Stimulated activated memory B cell treated with anti-CD40 and anti-IgM and Interleukin-4, amounts not matched to agents 10 μg/mL and 1 μg/mL and 100 μg/mL, for 72 hours (primary cell): ENCODE measurements at regions not wholly inside any gene's neighbourhood (a gene's known extent, or its start where the extent isn't known, plus 50 kb on each side); places are given as distances from the start of the nearest gene placed in this dataset.
"Not testable (repeated sequence)": the region's sequence is repeated elsewhere in the genome, so short reads cannot be mapped to it uniquely, and the experiment has no call there.

Experiments
- ATAC-seq: fragments of 150-1000 bp; cut with Tn5 transposase; 2 replicates; pipeline ENCODE4 v1.10.0; 2021
- H3K27ac Mint-ChIP-seq: one replicate; pipeline ENCODE4 v1.8.0; 2022; ENCODE audit warnings: mild to moderate bottlenecking, mixed read lengths
- H3K27me3 Mint-ChIP-seq: one replicate; pipeline ENCODE4 v1.8.0; 2022; ENCODE audit warnings: mixed read lengths
- H3K36me3 Mint-ChIP-seq: one replicate; pipeline ENCODE4 v1.8.0; 2022; ENCODE audit warnings: mixed read lengths
- H3K4me1 Mint-ChIP-seq: one replicate; pipeline ENCODE4 v1.8.0; 2022; ENCODE audit warnings: mixed read lengths
- H3K4me3 Mint-ChIP-seq: one replicate; pipeline ENCODE4 v1.8.0; 2022; ENCODE audit warnings: mild to moderate bottlenecking, moderate library complexity, mixed read lengths
- H3K9me3 Mint-ChIP-seq: one replicate; pipeline ENCODE4 v1.8.0; 2022; ENCODE audit warnings: mixed read lengths

GRCh38 chr11:121983901-121984300 lies 132.1 kb downstream of the BLID start:
- Mint-ChIP-seq H3K4me1 (no peaks in the 10 kb centered on the region), H3K27ac (no peak overlapping the region), H3K36me3 (no peaks in the 10 kb centered on the region), H3K27me3 (peaks cover 9% of the 10 kb centered on the region), H3K9me3 (peaks cover 6% of the 10 kb centered on the region), H3K4me3 (no peak overlapping the region)
- ATAC-seq = no peak

DNA sequence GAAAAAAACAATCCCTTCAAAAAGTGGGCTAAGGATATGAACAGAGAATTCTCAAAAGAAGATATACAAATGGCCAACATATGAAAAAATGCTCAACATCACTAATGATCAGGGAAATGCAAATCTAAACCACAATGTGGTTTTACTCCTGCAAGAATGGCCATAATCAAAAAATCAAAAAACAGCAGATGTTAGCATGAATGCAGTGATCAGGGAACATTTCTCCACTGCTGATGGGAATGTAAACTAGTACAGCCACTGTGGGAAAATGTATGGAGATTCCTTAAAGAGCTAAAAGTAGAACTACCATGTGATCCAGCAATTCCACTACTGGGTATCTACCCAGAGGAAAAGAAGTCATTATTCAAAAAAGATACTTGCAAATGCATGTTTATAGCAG lies 138.1 kb downstream of the BLID start:
- Mint-ChIP-seq H3K9me3 (peaks cover 17% of the 10 kb centered on the region), H3K27me3 (peaks cover 22% of the 10 kb centered on the region)
- H3K4me1 Mint-ChIP-seq, H3K4me3 Mint-ChIP-seq, ATAC-seq, H3K36me3 Mint-ChIP-seq, H3K27ac Mint-ChIP-seq: not testable (repeated sequence)

GRCh38 chr11:121968638-121969037 lies 147.4 kb downstream of the BLID start:
- peaks cover 23% of the 10 kb centered on the region for H3K27me3 Mint-ChIP-seq
- H3K36me3 Mint-ChIP-seq = no peaks in the 10 kb centered on the region
- H3K27ac Mint-ChIP-seq = no peak overlapping the region
- H3K9me3 Mint-ChIP-seq = peaks cover 8% of the 10 kb centered on the region
- H3K4me3 Mint-ChIP-seq = no peak overlapping the region
- no peak for ATAC-seq
- no peaks in the 10 kb centered on the region for H3K4me1 Mint-ChIP-seq

DNA sequence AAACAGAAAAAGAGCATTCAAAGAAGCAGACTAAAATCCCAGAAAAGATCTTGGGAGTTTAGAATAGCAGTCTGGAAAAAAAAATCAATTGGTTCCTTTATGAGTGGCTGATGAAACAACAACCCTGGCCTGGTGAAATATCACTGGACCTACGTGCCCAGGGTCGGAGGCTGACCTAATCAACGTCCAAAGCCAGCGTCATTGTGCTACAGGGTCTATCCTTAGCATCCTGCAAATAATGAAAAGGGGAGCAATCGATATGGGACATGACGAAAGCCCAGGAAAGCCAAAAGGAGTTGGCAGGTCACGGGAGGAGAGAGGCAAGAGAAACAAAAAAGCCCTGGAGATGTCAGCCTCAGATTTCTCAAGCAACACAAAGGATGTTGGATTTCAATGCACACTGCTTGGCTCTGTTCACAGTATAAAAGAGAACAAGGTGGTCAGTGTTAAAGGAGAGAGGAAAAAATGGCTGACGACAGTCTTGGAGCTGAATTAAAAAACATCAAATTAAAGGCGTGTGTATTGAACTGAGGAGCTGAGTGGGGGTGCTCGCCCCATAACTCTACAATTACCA lies 148.8 kb downstream of the BLID start:
- H3K36me3 Mint-ChIP-seq = no peaks in the 10 kb centered on the region
- H3K4me3 Mint-ChIP-seq = no peak overlapping the region

GRCh38 chr11:121965330-121965729 lies 150.7 kb downstream of the BLID start:
- no peaks in the 10 kb centered on the region for H3K9me3 Mint-ChIP-seq
- no peaks in the 10 kb centered on the region for H3K36me3 Mint-ChIP-seq
- no peak for ATAC-seq
- no peak overlapping the region for H3K4me3 Mint-ChIP-seq
- H3K27ac Mint-ChIP-seq = no peak overlapping the region
- no peaks in the 10 kb centered on the region for H3K4me1 Mint-ChIP-seq
- peaks cover 19% of the 10 kb centered on the region for H3K27me3 Mint-ChIP-seq

More for the DNA sequence above, 148.8 kb downstream of the BLID start:
- no peak for ATAC-seq
- peaks cover 20% of the 10 kb centered on the region for H3K27me3 Mint-ChIP-seq
- H3K9me3 Mint-ChIP-seq = peaks cover 3% of the 10 kb centered on the region
- H3K4me1 Mint-ChIP-seq = no peaks in the 10 kb centered on the region
- no peak overlapping the region for H3K27ac Mint-ChIP-seq

DNA sequence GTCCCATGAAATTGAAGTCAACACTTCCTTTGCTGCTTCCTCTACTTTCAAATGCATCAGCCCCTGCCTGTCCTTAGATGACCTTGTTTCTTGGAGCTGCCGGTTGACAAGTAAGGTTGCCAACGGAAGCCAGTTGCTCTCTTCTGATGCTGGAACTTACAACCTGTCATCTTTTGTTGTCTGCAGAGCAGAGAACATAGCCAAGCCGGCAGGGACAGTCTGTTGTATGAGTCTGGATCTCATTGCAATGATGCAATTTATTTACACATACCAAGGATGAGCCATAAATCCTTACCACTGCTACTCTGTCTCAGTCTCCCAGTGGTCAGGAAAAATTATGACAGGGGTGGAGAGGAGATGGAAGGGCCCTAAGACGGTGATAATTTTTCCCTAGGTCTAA lies 151.4 kb downstream of the BLID start:
- no peaks in the 10 kb centered on the region for H3K9me3 Mint-ChIP-seq
- no peaks in the 10 kb centered on the region for H3K36me3 Mint-ChIP-seq
- no peaks in the 10 kb centered on the region for H3K4me1 Mint-ChIP-seq
- no peak for ATAC-seq
- peaks cover 19% of the 10 kb centered on the region for H3K27me3 Mint-ChIP-seq
- no peak overlapping the region for H3K27ac Mint-ChIP-seq
- H3K4me3 Mint-ChIP-seq = no peak overlapping the region

DNA sequence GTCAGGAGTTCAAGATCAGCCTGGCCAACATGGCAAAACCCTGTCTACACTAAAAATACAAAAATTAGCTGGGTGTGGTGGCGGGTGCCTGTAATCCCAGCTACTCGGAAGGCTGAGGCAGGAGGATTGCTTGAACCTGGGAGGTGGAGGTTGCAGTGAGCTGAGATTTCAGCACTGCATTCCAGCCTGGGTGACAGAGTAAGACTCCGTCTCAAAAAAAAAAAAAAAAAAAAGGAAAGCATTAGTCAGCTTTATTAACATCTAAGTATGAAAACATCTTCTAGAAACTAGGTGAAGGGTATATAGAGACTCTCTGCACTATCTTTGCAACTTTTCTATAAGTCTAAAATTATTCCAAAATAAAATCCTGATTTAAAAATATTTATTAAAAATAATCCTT lies 152.2 kb downstream of the BLID start:
- not testable (repeated sequence) for H3K9me3 Mint-ChIP-seq, H3K36me3 Mint-ChIP-seq, H3K27ac Mint-ChIP-seq, H3K4me3 Mint-ChIP-seq, H3K4me1 Mint-ChIP-seq, ATAC-seq
- peaks cover 19% of the 10 kb centered on the region for H3K27me3 Mint-ChIP-seq

- Mint-ChIP-seq H3K9me3 (no peaks in the 10 kb centered on the region), H3K27me3 (peaks cover 17% of the 10 kb centered on the region), H3K4me3 (no peak overlapping the region), H3K4me1 (peaks cover 7% of the 10 kb centered on the region), H3K27ac (no peak overlapping the region), H3K36me3 (no peaks in the 10 kb centered on the region)
- no peak for ATAC-seq
Observed at GRCh38 chr11:121961321-121961801, 154.7 kb downstream of the BLID start.

- H3K9me3 Mint-ChIP-seq = no peaks in the 10 kb centered on the region
- H3K27ac Mint-ChIP-seq = no peak overlapping the region
Observed at GRCh38 chr11:121958971-121959325, 157.1 kb downstream of the BLID start.

GRCh38 chr11:121958323-121958970 lies 157.6 kb downstream of the BLID start:
- no peak overlapping the region for H3K4me3 Mint-ChIP-seq
- ATAC-seq = no peak
- H3K27ac Mint-ChIP-seq = no peak overlapping the region
- H3K9me3 Mint-ChIP-seq = no peaks in the 10 kb centered on the region
- H3K36me3 Mint-ChIP-seq = no peaks in the 10 kb centered on the region
- H3K27me3 Mint-ChIP-seq = peaks cover 19% of the 10 kb centered on the region
- H3K4me1 Mint-ChIP-seq = peaks cover 7% of the 10 kb centered on the region

More at GRCh38 chr11:121958971-121959325, 157.1 kb downstream of the BLID start:
- Mint-ChIP-seq H3K4me1 (peaks cover 7% of the 10 kb centered on the region), H3K27me3 (peaks cover 19% of the 10 kb centered on the region), H3K4me3 (no peak overlapping the region), H3K36me3 (no peaks in the 10 kb centered on the region)
- ATAC-seq = no peak

- no peaks in the 10 kb centered on the region for H3K36me3 Mint-ChIP-seq
- no peaks in the 10 kb centered on the region for H3K4me1 Mint-ChIP-seq
- ATAC-seq = no peak
- peaks cover 16% of the 10 kb centered on the region for H3K27me3 Mint-ChIP-seq
- no peak overlapping the region for H3K27ac Mint-ChIP-seq
- H3K9me3 Mint-ChIP-seq = no peaks in the 10 kb centered on the region
- H3K4me3 Mint-ChIP-seq = no peak overlapping the region
Observed at GRCh38 chr11:121953122-121953521, 162.9 kb downstream of the BLID start.

- H3K36me3 Mint-ChIP-seq = no peaks in the 10 kb centered on the region
- H3K4me1 Mint-ChIP-seq = no peaks in the 10 kb centered on the region
- peaks cover 8% of the 10 kb centered on the region for H3K27me3 Mint-ChIP-seq
- H3K27ac Mint-ChIP-seq = no peak overlapping the region
- no peak overlapping the region for H3K4me3 Mint-ChIP-seq
- no peaks in the 10 kb centered on the region for H3K9me3 Mint-ChIP-seq
- no peak for ATAC-seq
Observed at GRCh38 chr11:121950160-121950559, 165.9 kb downstream of the BLID start.

DNA sequence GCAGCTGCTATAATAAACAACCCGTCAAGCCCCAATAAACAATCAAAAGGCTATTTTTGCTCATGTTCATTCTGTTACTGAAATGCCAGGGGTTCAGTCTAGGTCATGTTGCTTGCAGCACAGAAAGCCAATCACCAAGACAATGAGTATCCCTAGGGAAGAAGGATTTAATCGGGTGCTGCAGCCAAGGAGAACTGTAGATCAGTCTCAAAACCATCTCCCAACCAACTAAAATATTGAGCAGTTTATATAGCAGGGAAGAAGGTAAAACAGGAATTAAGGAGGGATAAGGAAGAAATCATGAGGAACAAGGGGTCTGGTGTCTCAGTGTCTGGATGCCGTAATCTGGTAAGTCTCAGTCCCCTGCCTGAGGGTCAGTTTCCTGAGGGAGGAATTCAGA lies 169.5 kb downstream of the BLID start:
- ATAC-seq = no peak
- H3K36me3 Mint-ChIP-seq = no peaks in the 10 kb centered on the region
- no peak overlapping the region for H3K27ac Mint-ChIP-seq
- no peak overlapping the region for H3K4me3 Mint-ChIP-seq
- H3K27me3 Mint-ChIP-seq = no peaks in the 10 kb centered on the region
- H3K9me3 Mint-ChIP-seq = no peaks in the 10 kb centered on the region
- H3K4me1 Mint-ChIP-seq = no peaks in the 10 kb centered on the region

GRCh38 chr11:121944556-121945230 lies 171.3 kb downstream of the BLID start:
- Mint-ChIP-seq H3K27me3 (no peaks in the 10 kb centered on the region), H3K36me3 (no peaks in the 10 kb centered on the region), H3K27ac (no peak overlapping the region), H3K4me3 (no peak overlapping the region), H3K4me1 (no peaks in the 10 kb centered on the region), H3K9me3 (no peaks in the 10 kb centered on the region)
- ATAC-seq = no peak

- ATAC-seq = no peak
- H3K27me3 Mint-ChIP-seq = no peaks in the 10 kb centered on the region
- no peak overlapping the region for H3K27ac Mint-ChIP-seq
- H3K36me3 Mint-ChIP-seq = no peaks in the 10 kb centered on the region
- no peaks in the 10 kb centered on the region for H3K9me3 Mint-ChIP-seq
- H3K4me1 Mint-ChIP-seq = no peaks in the 10 kb centered on the region
- H3K4me3 Mint-ChIP-seq = no peak overlapping the region
Observed at GRCh38 chr11:121938076-121938475, 177.9 kb downstream of the BLID start.
